Esophagus squamous epithelium (tissue), 5 donors: ENCODE measurements at regions not wholly inside any gene's neighbourhood (a gene's known extent, or its start where the extent isn't known, plus 50 kb on each side); places are given as distances from the start of the nearest gene placed in this dataset.

Source experiments
- DNase-seq: peaks from one replicate; lab custom pipeline; 2025; lab: John Stamatoyannopoulos, UW
- H3K27ac ChIP-seq, 4 donors: fragments of 200-600 bp; sonication (generic); one replicate each; pipeline ENCODE4 v1.5.1; 2016 to 2019; ENCODE audit warnings: mild to moderate bottlenecking in 1 of 4
- H3K27me3 ChIP-seq, 4 donors: fragments of 200-600 bp; sonication (generic); 1 replicate in 3 of 4; 2 replicates in 1 of 4; pipeline versions ENCODE4 v1.5.1 to v1.6.0; 2017 to 2021; ENCODE audit warnings: antibody characterized with exemption in 1 of 4
- H3K36me3 ChIP-seq, 3 donors: fragments of 200-600 bp; sonication (generic); one replicate each; pipeline ENCODE4 v1.5.1; 2016 to 2019
- H3K4me1 ChIP-seq, 3 donors: fragments of 200-600 bp; sonication (generic); one replicate each; pipeline ENCODE4 v1.5.1; 2017 to 2019
- H3K4me3 ChIP-seq, 4 donors: fragments of 200-600 bp; sonication (generic); 1 replicate in 3 of 4; 2 replicates in 1 of 4; pipeline ENCODE4 v1.5.1; 2016 to 2019; ENCODE audit warnings: mild to moderate bottlenecking in 2 of 4, moderate library complexity in 1 of 4
- H3K9me3 ChIP-seq, 3 donors: fragments of 200-600 bp; sonication (generic); one replicate each; pipeline ENCODE4 v1.5.1; 2016 to 2019
- CTCF ChIP-seq, 6 experiments: fragments of 450-650 bp in 4 of 6; fragments of 200-600 bp in 2 of 6; sonication (generic) in 2 of 6; IDR thresholded peaks; one replicate each; pipeline ENCODE4 v1.5.1; 2016 to 2019; ENCODE audit warnings: antibody characterized with exemption in 6 of 6, mild to moderate bottlenecking in 4 of 6, moderate library complexity in 4 of 6
- POLR2A ChIP-seq, 4 donors: fragments of 450-650 bp; IDR thresholded peaks; one replicate each; pipeline ENCODE4 v1.6.1; 2017; ENCODE audit warnings: antibody characterized with exemption in 4 of 4, mild to moderate bottlenecking in 4 of 4, moderate library complexity in 3 of 4
- WGBS, 2 donors: methylation state at CpG; one replicate each; pipeline ENCODE4 v1.1.5; 2018; 5-methylcytosine and 5-hydroxymethylcytosine counted together
- intact Hi-C: fragments of 100-400 bp; cut with DNase I; formaldehyde crosslinking; loops from one replicate; pipeline ENCODE4 v1.15.0; 2022
- donor health status: DM: yes; HTN: yes; CAD: no.

DNA sequence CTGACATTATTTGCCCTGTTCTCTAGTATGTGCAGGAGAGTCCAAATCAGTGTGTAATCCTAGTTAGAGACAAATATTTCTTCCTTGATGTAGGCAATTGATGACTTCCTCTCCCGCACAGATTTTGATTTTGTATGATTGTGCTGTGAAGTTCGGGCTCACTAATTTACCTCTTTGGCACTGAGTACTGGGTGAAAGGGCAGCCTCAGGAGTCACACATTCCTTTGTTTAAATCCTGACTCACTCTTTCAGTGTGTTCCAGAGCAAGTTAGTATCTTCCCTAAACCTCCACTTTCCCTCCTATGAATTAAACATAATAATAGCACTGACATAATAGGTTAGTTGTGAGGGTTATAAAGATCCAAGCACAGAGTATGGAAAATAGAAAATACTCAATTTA is 269.7 kb downstream of the ISL1 start:
- TF ChIP-seq CTCF (IDR thresholded peaks at IDR 0.05): no peak
- no peak for TF ChIP-seq POLR2A (IDR thresholded peaks at IDR 0.05)
- H3K9me3 ChIP-seq: no peaks in the 10 kb centered on the region
- 30 to 35% methylated on average over 2 of the region's 2 CpGs for WGBS, 2 donors
- no peak for DNase-seq
- H3K27me3 ChIP-seq: no peaks in the 10 kb centered on the region
- H3K27ac ChIP-seq: no peak overlapping the region
- H3K36me3 ChIP-seq: no peaks in the 10 kb centered on the region
- peaks cover 0 to 24% (median 3%) of the 10 kb centered on the region in 3 donors for H3K4me1 ChIP-seq
- intact Hi-C loops: no loop called here
- H3K4me3 ChIP-seq: no peak overlapping the region

- Histone ChIP-seq H3K9me3 (no peaks in the 10 kb centered on the region), H3K36me3 (no peaks in the 10 kb centered on the region), H3K27me3 (no peaks in the 10 kb centered on the region), H3K4me1 (peaks cover 0 to 6% (median 1%) of the 10 kb centered on the region in 3 donors), H3K4me3 (no peak overlapping the region), H3K27ac (no peak overlapping the region)
- 35 to 53% methylated on average over 7 of the region's 7 CpGs for WGBS, 2 donors
- DNase-seq: no peak
- TF ChIP-seq POLR2A (IDR thresholded peaks at IDR 0.05) (no peak), CTCF (IDR thresholded peaks at IDR 0.05) (no peak)
- intact Hi-C loops: no loop called here
Measured at GRCh38 chr5:51657340-51658240, 274.3 kb downstream of the ISL1 start.

DNA sequence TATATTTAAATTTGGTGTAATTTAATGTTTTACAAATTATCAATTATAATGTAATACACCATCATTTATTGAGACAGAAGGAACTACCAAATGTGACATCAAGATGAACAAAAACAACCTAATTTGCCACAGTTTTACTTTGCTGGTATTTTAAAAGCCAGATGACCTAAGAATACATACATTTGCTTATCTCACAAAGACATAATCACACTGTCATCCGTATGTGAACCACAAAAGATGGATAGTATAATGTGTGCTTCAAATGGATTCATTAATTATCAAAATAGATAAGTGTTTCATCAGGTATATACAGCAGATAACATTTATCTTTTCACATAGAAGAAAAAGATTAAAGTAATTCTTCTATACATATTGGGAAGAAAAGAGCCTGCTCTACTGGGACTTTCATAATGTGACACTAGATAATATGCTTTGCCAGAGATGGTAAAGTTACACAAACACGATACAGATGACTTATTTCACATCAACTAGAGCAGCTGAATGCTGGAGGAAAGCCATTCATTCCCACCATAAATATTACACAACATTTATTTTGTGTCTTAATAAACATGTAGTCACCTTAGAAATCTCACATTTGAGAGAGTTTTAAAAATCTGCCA is 278.5 kb downstream of the ISL1 start:
- no peak overlapping the region for H3K4me3 ChIP-seq
- no peaks in the 10 kb centered on the region for H3K27me3 ChIP-seq
- H3K27ac ChIP-seq: no peak overlapping the region
- no peak for TF ChIP-seq CTCF (IDR thresholded peaks at IDR 0.05)
- no peak for TF ChIP-seq POLR2A (IDR thresholded peaks at IDR 0.05)
- no peak for DNase-seq
- 48 to 52% methylated on average over 2 of the region's 2 CpGs for WGBS, 2 donors
- H3K4me1 ChIP-seq: no peaks in the 10 kb centered on the region
- no peaks in the 10 kb centered on the region for H3K9me3 ChIP-seq
- intact Hi-C loops: no loop called here
- H3K36me3 ChIP-seq: no peaks in the 10 kb centered on the region

DNA sequence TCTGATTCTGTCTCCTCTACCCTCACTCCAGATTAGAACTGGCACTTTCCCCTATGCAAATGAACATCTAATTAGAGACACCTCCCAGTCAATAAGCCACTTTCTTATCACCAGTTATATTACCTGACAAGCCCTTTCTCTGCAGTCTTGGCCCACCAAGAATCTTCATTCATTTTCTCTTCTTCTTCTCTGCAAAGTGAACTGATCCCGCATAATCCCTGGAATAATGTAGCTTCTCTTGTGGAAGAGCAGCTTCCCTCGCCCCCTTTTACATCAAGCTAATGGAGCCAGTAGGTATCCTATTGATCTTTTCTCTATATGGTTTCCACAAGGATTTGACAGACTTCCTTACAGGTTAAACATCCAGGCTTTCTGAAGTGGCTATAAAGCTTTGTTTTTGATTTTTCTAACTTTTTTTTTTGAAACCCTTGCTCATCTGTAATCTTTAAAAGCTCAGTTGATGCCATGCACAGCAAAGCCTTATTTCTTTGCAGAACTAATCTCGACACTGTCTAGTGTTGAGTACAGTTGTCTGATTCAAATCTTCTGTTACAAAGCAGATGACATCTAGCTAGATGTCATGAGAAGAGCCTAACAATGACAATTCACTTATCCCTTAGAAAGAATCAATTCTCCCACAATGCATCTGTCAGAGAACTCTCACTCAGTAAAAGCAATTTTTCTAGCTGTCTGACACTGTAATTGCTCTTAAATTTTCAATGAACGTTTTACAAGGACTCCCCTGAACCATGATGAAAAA is 281.4 kb downstream of the ISL1 start:
- no peak for TF ChIP-seq POLR2A (IDR thresholded peaks at IDR 0.05)
- TF ChIP-seq CTCF (IDR thresholded peaks at IDR 0.05): no peak
- no peak for DNase-seq
- H3K36me3 ChIP-seq: no peaks in the 10 kb centered on the region
- no peaks in the 10 kb centered on the region for H3K4me1 ChIP-seq
- 64% methylated on average over 4 of the region's 4 CpGs for WGBS, 2 donors
- H3K27ac ChIP-seq: no peak overlapping the region
- no peaks in the 10 kb centered on the region for H3K9me3 ChIP-seq
- intact Hi-C loops: no loop called here
- no peak overlapping the region for H3K4me3 ChIP-seq
- H3K27me3 ChIP-seq: no peaks in the 10 kb centered on the region

GRCh38 chr5:51665251-51665593 is 282.0 kb downstream of the ISL1 start:
- Histone ChIP-seq H3K4me3 (no peak overlapping the region), H3K4me1 (no peaks in the 10 kb centered on the region), H3K27me3 (no peaks in the 10 kb centered on the region), H3K27ac (no peak overlapping the region), H3K9me3 (no peaks in the 10 kb centered on the region), H3K36me3 (no peaks in the 10 kb centered on the region)
- intact Hi-C loops: no loop called here
- DNase-seq: no peak
- TF ChIP-seq CTCF (IDR thresholded peaks at IDR 0.05): no peak
- TF ChIP-seq POLR2A (IDR thresholded peaks at IDR 0.05): no peak
- WGBS, 2 donors: 50 to 67% methylated on average over 1 of the region's 1 CpG
